Gastrocnemius medialis (tissue), 4 donors: ENCODE measurements at regions not wholly inside any gene's neighbourhood (a gene's known extent, or its start where the extent isn't known, plus 50 kb on each side); places are given as distances from the start of the nearest gene placed in this dataset.

Experiments used
- ATAC-seq, 2 donors: fragments of 150-250 bp; one replicate each; pipeline ENCODE4 v1.9.1; 2016
- DNase-seq, 2 donors: peaks; one replicate each; pipeline ENCODE4 v3.0.0-alpha.2; 2019
- H3K27ac ChIP-seq, 4 donors: fragments of 200-600 bp; sonication (generic); 1 replicate in 1 of 4; 2 replicates in 3 of 4; pipeline ENCODE4 v1.5.1; 2016 to 2018; ENCODE audit warnings: mild to moderate bottlenecking in 2 of 4, moderate library complexity in 1 of 4
- H3K27me3 ChIP-seq, 3 donors: fragments of 200-600 bp; sonication (generic) in 2 of 3; 1 replicate in 1 of 3; 2 replicates in 2 of 3; pipeline versions ENCODE4 v1.5.1 to v1.6.0; 2016 to 2019; ENCODE audit warnings: mild to moderate bottlenecking in 1 of 3, moderate library complexity in 1 of 3
- H3K36me3 ChIP-seq, 2 donors: fragments of 200-600 bp; sonication (generic) in 1 of 2; one replicate each; pipeline ENCODE4 v1.5.1; 2017 to 2018
- H3K4me1 ChIP-seq, 2 donors: fragments of 200-600 bp; sonication (generic) in 1 of 2; one replicate each; pipeline ENCODE4 v1.5.1; 2016 to 2017; ENCODE audit warnings: mild to moderate bottlenecking in 2 of 2
- H3K4me3 ChIP-seq, 4 donors: fragments of 200-600 bp; sonication (generic) in 3 of 4; 1 replicate in 1 of 4; 2 replicates in 3 of 4; pipeline ENCODE4 v1.5.1; 2016 to 2019; ENCODE audit warnings: mild to moderate bottlenecking in 2 of 4
- H3K9me3 ChIP-seq, 3 donors: fragments of 200-600 bp; sonication (generic) in 2 of 3; 1 replicate in 1 of 3; 2 replicates in 2 of 3; pipeline ENCODE4 v1.5.1; 2016 to 2019
- POLR2A ChIP-seq, 2 donors: fragments of 450-650 bp; IDR thresholded peaks; one replicate each; pipeline ENCODE4 v1.6.1; 2017; ENCODE audit warnings: antibody characterized with exemption in 2 of 2, mild to moderate bottlenecking in 2 of 2, moderate library complexity in 2 of 2
- in situ Hi-C, 4 donors: fragments of 200-750 bp; cut with MboI; loops; one replicate each; pipeline versions ENCODE4 v1.15.0 to v1.8.0; 2017; ENCODE audit warnings: low sequenced_read_pairs in 4 of 4
- intact Hi-C: fragments of 100-400 bp; cut with DNase I; formaldehyde crosslinking; loops from one replicate; pipeline ENCODE4 v1.15.1; 2023; ENCODE audit warnings: low total_unique reads
- TF ChIP-seq, protein P1 (sequence below), 5 experiments: fragments of 450-650 bp in 3 of 5; fragments of 200-600 bp in 2 of 5; sonication (generic) in 2 of 5; IDR thresholded peaks in 4 of 5; conservative IDR thresholded peaks in 1 of 5; 1 replicate in 4 of 5; 2 replicates in 1 of 5; pipeline ENCODE4 v1.5.1; 2016 to 2019; ENCODE audit warnings: antibody characterized with exemption in 5 of 5, mild to moderate bottlenecking in 3 of 5, moderate library complexity in 3 of 5

GRCh38 chr1:17891205-17892110, 136.3 kb downstream of the ACTL8 start:
- peaks cover 13 to 26% (median 16%) of the 10 kb centered on the region in 3 donors for H3K27me3 ChIP-seq
- ATAC-seq (no peak), DNase-seq (no peak)
- H3K36me3 ChIP-seq = no peaks in the 10 kb centered on the region
- intact Hi-C loops (no loop called here), in situ Hi-C loops (no loop called here)
- H3K27ac ChIP-seq = no peak overlapping the region
- H3K4me1 ChIP-seq = no peaks in the 10 kb centered on the region
- TF ChIP-seq, protein P1, sequence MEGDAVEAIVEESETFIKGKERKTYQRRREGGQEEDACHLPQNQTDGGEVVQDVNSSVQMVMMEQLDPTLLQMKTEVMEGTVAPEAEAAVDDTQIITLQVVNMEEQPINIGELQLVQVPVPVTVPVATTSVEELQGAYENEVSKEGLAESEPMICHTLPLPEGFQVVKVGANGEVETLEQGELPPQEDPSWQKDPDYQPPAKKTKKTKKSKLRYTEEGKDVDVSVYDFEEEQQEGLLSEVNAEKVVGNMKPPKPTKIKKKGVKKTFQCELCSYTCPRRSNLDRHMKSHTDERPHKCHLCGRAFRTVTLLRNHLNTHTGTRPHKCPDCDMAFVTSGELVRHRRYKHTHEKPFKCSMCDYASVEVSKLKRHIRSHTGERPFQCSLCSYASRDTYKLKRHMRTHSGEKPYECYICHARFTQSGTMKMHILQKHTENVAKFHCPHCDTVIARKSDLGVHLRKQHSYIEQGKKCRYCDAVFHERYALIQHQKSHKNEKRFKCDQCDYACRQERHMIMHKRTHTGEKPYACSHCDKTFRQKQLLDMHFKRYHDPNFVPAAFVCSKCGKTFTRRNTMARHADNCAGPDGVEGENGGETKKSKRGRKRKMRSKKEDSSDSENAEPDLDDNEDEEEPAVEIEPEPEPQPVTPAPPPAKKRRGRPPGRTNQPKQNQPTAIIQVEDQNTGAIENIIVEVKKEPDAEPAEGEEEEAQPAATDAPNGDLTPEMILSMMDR (IDR thresholded peaks at IDR 0.05 in 4 of 5, conservative IDR thresholded peaks at IDR 0.05 in 1 of 5) = no peak
- TF ChIP-seq POLR2A (IDR thresholded peaks at IDR 0.05) = no peak
- H3K4me3 ChIP-seq = no peak overlapping the region
- H3K9me3 ChIP-seq = no peaks in the 10 kb centered on the region

GRCh38 chr1:17892225-17892624, 137.1 kb downstream of the ACTL8 start:
- Histone ChIP-seq H3K9me3 (no peaks in the 10 kb centered on the region), H3K27me3 (peaks cover 10 to 26% (median 16%) of the 10 kb centered on the region in 3 donors), H3K4me1 (no peaks in the 10 kb centered on the region), H3K4me3 (no peak overlapping the region), H3K36me3 (no peaks in the 10 kb centered on the region), H3K27ac (no peak overlapping the region)
- DNase-seq (no peak), ATAC-seq (no peak)
- TF ChIP-seq POLR2A (IDR thresholded peaks at IDR 0.05) = no peak
- TF ChIP-seq, protein P1 (IDR thresholded peaks at IDR 0.05 in 4 of 5, conservative IDR thresholded peaks at IDR 0.05 in 1 of 5) = no peak
- intact Hi-C loops = no loop called here
- in situ Hi-C loops = no loop called here

GRCh38 chr1:17892851-17893250, 137.7 kb downstream of the ACTL8 start:
- no peak for DNase-seq
- H3K9me3 ChIP-seq = no peaks in the 10 kb centered on the region
- no peaks in the 10 kb centered on the region for H3K36me3 ChIP-seq
- H3K4me1 ChIP-seq = no peaks in the 10 kb centered on the region
- intact Hi-C loops (no loop called here), in situ Hi-C loops (no loop called here)
- no peak overlapping the region for H3K4me3 ChIP-seq
- no peak for ATAC-seq
- no peak for TF ChIP-seq POLR2A (IDR thresholded peaks at IDR 0.05)
- TF ChIP-seq, protein P1 (IDR thresholded peaks at IDR 0.05 in 4 of 5, conservative IDR thresholded peaks at IDR 0.05 in 1 of 5) = no peak
- no peak overlapping the region for H3K27ac ChIP-seq
- H3K27me3 ChIP-seq = peaks cover 9 to 24% (median 10%) of the 10 kb centered on the region in 3 donors

DNA sequence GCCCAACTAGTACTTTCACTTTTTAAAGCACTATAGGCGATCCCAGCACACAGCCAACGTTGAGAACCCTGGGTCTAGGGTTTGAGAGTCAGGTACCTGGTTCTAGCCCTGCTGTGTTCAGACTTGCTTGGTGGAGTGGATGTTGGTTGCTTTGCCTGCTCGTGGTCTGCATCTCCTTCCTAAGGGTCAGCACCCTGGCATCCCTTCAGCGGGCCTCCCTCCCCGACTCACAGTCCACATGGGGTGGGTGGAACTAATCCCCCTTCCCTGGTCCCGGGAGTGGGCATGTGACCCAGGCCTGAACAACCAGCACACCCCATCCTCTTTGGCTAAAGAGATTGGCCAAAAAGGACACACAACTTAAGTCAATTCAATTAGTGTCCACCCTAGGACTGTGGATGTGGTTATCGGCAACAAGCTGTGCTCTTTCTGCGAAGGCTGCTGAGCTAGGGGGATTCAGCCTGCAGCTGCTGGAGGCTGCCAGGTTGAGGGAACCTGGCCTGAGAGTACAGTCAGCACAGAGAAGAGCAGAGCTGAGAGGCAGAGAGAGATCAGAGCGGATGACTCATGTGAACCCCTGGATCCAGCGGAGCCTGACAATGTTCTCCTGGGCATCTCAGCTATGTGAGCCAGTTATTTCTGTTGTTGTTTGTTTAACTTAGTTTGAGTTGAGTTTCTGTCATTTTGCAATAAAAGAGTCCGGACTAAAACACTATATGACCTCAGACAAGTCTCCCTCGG, 138.9 kb downstream of the ACTL8 start:
- Histone ChIP-seq H3K27ac (no peak overlapping the region), H3K27me3 (peaks cover 4 to 23% (median 8%) of the 10 kb centered on the region in 3 donors), H3K36me3 (no peaks in the 10 kb centered on the region), H3K9me3 (no peaks in the 10 kb centered on the region), H3K4me1 (no peaks in the 10 kb centered on the region), H3K4me3 (no peak overlapping the region)
- intact Hi-C loops = no loop called here
- no peak for TF ChIP-seq POLR2A (IDR thresholded peaks at IDR 0.05)
- TF ChIP-seq, protein P1 (IDR thresholded peaks at IDR 0.05 in 4 of 5, conservative IDR thresholded peaks at IDR 0.05 in 1 of 5) = no peak
- DNase-seq (no peak), ATAC-seq (no peak)
- in situ Hi-C loops = no loop called here
